ENCODE measurements at regions not wholly inside any gene's neighbourhood (a gene's known extent, or its start where the extent isn't known, plus 50 kb on each side); places are given as distances from the start of the nearest gene placed in this dataset.

GRCh38 chr1:38563942-38564735, 295.4 kb downstream of the RRAGC start:
- TF ChIP-seq CTCF (IDR thresholded peaks at IDR 0.05; ENCODE audit: insufficient read depth, low read length, poor library complexity, severe bottlenecking), result no peak
- no peak for TF ChIP-seq EZH2phosphoT487 (conservative IDR thresholded peaks at IDR 0.05; ENCODE audit: low read length)
